ENCODE measurements at regions not wholly inside any gene's neighbourhood (a gene's known extent, or its start where the extent isn't known, plus 50 kb on each side); places are given as distances from the start of the nearest gene placed in this dataset.

DNA sequence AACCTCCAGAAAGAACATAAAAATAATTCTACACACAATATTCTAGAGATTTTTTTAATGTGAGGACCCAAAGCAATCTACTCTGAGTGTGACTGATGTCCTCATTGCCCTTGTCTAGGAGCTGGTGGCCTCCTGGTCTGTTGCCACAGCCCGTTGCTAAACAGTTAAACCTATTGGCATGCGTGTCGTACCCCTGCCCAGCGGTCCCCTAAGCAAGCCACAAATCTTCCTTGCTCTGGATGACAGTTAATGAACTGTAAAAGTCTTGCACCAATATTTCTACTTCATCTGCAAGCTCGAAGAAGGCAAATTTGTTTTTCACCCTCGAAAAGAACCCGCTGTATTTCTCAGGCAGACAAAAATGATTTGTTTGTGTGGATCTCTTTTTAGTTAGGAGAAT is 489.1 kb upstream of the MEX3C start:
- H3K4me3 ChIP-seq (ENCODE audit: low read length), result no peak overlapping the region
- H3K9ac ChIP-seq (ENCODE audit: extremely low read depth, low read length, poor library complexity, severe bottlenecking), result no peak overlapping the region
- Mint-ChIP-seq H3K27me3 (ENCODE audit: insufficient read depth) (no peaks in the 10 kb centered on the region), H3K27ac (no peak overlapping the region), H3K4me1 (no peaks in the 10 kb centered on the region), H3K4me3 (no peak overlapping the region), H3K36me3 (ENCODE audit: low read depth) (no peaks in the 10 kb centered on the region), H3K9me3 (no peaks in the 10 kb centered on the region)
- no peak overlapping the region for H3K27ac ChIP-seq (ENCODE audit: low read depth, low read length)
- H3K27me3 ChIP-seq (ENCODE audit: control insufficient read depth, insufficient read depth, low read length, poor library complexity, severe bottlenecking), result no peaks in the 10 kb centered on the region
- DNase-seq, result no peak
- H3K9me3 ChIP-seq (ENCODE audit: control insufficient read depth, low read length), result peaks cover 7% of the 10 kb centered on the region
- no peaks in the 10 kb centered on the region for H3K36me3 ChIP-seq (ENCODE audit: control insufficient read depth, insufficient read depth, low read length)
- TF ChIP-seq, protein P1, sequence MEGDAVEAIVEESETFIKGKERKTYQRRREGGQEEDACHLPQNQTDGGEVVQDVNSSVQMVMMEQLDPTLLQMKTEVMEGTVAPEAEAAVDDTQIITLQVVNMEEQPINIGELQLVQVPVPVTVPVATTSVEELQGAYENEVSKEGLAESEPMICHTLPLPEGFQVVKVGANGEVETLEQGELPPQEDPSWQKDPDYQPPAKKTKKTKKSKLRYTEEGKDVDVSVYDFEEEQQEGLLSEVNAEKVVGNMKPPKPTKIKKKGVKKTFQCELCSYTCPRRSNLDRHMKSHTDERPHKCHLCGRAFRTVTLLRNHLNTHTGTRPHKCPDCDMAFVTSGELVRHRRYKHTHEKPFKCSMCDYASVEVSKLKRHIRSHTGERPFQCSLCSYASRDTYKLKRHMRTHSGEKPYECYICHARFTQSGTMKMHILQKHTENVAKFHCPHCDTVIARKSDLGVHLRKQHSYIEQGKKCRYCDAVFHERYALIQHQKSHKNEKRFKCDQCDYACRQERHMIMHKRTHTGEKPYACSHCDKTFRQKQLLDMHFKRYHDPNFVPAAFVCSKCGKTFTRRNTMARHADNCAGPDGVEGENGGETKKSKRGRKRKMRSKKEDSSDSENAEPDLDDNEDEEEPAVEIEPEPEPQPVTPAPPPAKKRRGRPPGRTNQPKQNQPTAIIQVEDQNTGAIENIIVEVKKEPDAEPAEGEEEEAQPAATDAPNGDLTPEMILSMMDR (conservative IDR thresholded peaks at IDR 0.05), result no peak
- H3K4me1 ChIP-seq (ENCODE audit: control insufficient read depth, insufficient read depth, low read length), result no peaks in the 10 kb centered on the region
- 88% methylated on average over 7 of the region's 7 CpGs; no CpG with 5 or more reads in 1 of the 2 experiments for WGBS, 2 experiments (ENCODE audit: insufficient coverage in 1 of 2, insufficient read length in 1 of 2)

DNA sequence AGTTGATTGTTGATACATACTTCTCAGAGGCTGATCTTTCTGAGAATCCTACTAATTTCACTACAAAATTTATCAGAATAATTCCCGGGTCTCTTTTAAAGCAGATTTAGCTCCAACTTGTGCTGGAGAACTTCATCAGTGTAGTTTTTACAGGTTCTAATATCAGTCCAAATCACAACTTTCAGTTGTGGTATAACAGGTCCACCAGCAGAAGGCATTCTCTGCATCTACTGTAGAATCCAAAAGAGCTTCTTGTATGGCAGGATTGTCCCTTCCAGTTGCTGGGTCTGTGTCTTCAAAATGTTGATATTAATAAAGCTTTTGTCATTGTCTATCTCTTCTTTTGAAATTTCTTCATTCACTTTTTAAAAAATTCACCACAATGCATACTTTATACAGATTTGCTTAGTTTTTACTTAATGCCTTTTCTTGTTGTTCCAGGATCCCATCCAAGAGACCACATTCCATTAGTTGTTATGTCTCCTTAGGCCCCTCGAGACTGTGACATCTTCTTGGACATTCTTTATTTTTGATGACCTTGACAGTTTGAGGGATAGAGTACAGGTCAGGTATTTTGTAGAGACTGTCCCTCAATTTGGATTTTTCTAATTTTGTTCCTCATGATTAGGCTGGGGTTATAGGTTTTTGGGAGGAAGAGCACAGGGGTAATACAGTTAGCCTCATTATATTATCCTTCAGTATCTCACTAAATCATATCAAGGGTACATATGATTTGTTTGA is 490.5 kb upstream of the MEX3C start:
- no peak overlapping the region for H3K27ac Mint-ChIP-seq
- DNase-seq, result no peak
- no peak overlapping the region for H3K4me3 ChIP-seq (ENCODE audit: low read length)
- no peaks in the 10 kb centered on the region for H3K27me3 Mint-ChIP-seq (ENCODE audit: insufficient read depth)
- TF ChIP-seq, protein P1 (conservative IDR thresholded peaks at IDR 0.05), result no peak
- H3K9me3 Mint-ChIP-seq, result no peaks in the 10 kb centered on the region
- H3K4me1 Mint-ChIP-seq, result no peaks in the 10 kb centered on the region
- H3K4me3 Mint-ChIP-seq, result no peak overlapping the region
- no peaks in the 10 kb centered on the region for H3K36me3 ChIP-seq (ENCODE audit: control insufficient read depth, insufficient read depth, low read length)
- H3K9me3 ChIP-seq (ENCODE audit: control insufficient read depth, low read length), result no peaks in the 10 kb centered on the region
- no peak overlapping the region for H3K9ac ChIP-seq (ENCODE audit: extremely low read depth, low read length, poor library complexity, severe bottlenecking)
- 89 to 94% methylated on average over 2 of the region's 2 CpGs for WGBS, 2 experiments (ENCODE audit: insufficient coverage in 1 of 2, insufficient read length in 1 of 2)
- H3K27ac ChIP-seq (ENCODE audit: low read depth, low read length), result no peak overlapping the region
- H3K4me1 ChIP-seq (ENCODE audit: control insufficient read depth, insufficient read depth, low read length), result no peaks in the 10 kb centered on the region
- no peaks in the 10 kb centered on the region for H3K27me3 ChIP-seq (ENCODE audit: control insufficient read depth, insufficient read depth, low read length, poor library complexity, severe bottlenecking)
- H3K36me3 Mint-ChIP-seq (ENCODE audit: low read depth), result no peaks in the 10 kb centered on the region

DNA sequence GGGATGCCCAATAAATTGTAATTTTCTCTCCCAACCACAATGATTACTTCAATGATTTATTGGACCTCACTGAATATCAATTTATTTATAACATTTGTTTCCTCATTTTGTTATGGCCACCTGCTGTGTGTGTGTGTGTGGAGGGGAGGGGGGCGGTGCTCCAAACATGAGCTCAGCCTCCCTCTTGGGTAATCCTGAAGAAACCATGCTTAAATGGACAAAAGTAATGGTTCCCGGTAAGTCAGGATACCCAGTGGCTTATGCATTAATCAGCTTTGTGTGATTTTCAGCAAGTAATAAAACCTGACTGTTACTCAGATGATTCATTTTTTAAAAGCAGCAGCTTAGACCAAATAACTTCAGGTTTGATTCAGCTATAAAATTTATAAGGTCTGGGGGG is 495.1 kb upstream of the MEX3C start:
- Histone ChIP-seq H3K9me3 (ENCODE audit: control insufficient read depth, low read length) (no peaks in the 10 kb centered on the region), H3K27ac (ENCODE audit: low read depth, low read length) (no peak overlapping the region), H3K4me3 (ENCODE audit: low read length) (no peak overlapping the region), H3K9ac (ENCODE audit: extremely low read depth, low read length, poor library complexity, severe bottlenecking) (no peak overlapping the region), H3K4me1 (ENCODE audit: control insufficient read depth, insufficient read depth, low read length) (no peaks in the 10 kb centered on the region), H3K36me3 (ENCODE audit: control insufficient read depth, insufficient read depth, low read length) (no peaks in the 10 kb centered on the region), H3K27me3 (ENCODE audit: control insufficient read depth, insufficient read depth, low read length, poor library complexity, severe bottlenecking) (no peaks in the 10 kb centered on the region)
- TF ChIP-seq, protein P1 (conservative IDR thresholded peaks at IDR 0.05), result no peak
- no peaks in the 10 kb centered on the region for H3K4me1 Mint-ChIP-seq
- peaks cover 8% of the 10 kb centered on the region for H3K36me3 Mint-ChIP-seq (ENCODE audit: low read depth)
- H3K4me3 Mint-ChIP-seq, result no peak overlapping the region
- 90 to 100% methylated on average over 1 to 2 of the region's 2 CpGs for WGBS, 2 experiments (ENCODE audit: insufficient coverage in 1 of 2, insufficient read length in 1 of 2)
- no peaks in the 10 kb centered on the region for H3K27me3 Mint-ChIP-seq (ENCODE audit: insufficient read depth)
- peaks cover 14% of the 10 kb centered on the region for H3K9me3 Mint-ChIP-seq
- H3K27ac Mint-ChIP-seq, result no peak overlapping the region
- DNase-seq, result no peak
